ENCODE measurements at regions not wholly inside any gene's neighbourhood (a gene's known extent, or its start where the extent isn't known, plus 50 kb on each side); places are given as distances from the start of the nearest gene placed in this dataset.
"Not testable (repeated sequence)": the region's sequence is repeated elsewhere in the genome, so short reads cannot be mapped to it uniquely, and the experiment has no call there.

GRCh38 chr2:34179511-34179910 lies 580.4 kb upstream of the FAM98A start:
- no peak for DNase-seq (ENCODE audit: low read depth)

GRCh38 chr2:34178482-34178881 lies 579.4 kb upstream of the FAM98A start:
- DNase-seq (ENCODE audit: low read depth) = no peak

- no peak for DNase-seq (ENCODE audit: low read depth)
Measured at GRCh38 chr2:34176693-34177092, 577.6 kb upstream of the FAM98A start.

GRCh38 chr2:34174506-34174905 lies 575.4 kb upstream of the FAM98A start:
- DNase-seq (ENCODE audit: low read depth) = no peak

GRCh38 chr2:34162231-34162630 lies 563.1 kb upstream of the FAM98A start:
- DNase-seq (ENCODE audit: low read depth) = no peak

GRCh38 chr2:34161549-34161948 lies 562.5 kb upstream of the FAM98A start:
- DNase-seq (ENCODE audit: low read depth) = no peak

- DNase-seq (ENCODE audit: low read depth) = no peak
Measured at GRCh38 chr2:34159901-34160300, 560.8 kb upstream of the FAM98A start.

GRCh38 chr2:34153484-34153883 lies 554.4 kb upstream of the FAM98A start:
- DNase-seq (ENCODE audit: low read depth) = no peak

GRCh38 chr2:34147780-34148179 lies 548.7 kb upstream of the FAM98A start:
- DNase-seq (ENCODE audit: low read depth) = no peak

GRCh38 chr2:34143149-34143548 lies 544.0 kb upstream of the FAM98A start:
- DNase-seq (ENCODE audit: low read depth) = no peak

GRCh38 chr2:34142531-34143008 lies 543.5 kb upstream of the FAM98A start:
- not testable (repeated sequence) for DNase-seq (ENCODE audit: low read depth)

- not testable (repeated sequence) for DNase-seq (ENCODE audit: low read depth)
Measured at GRCh38 chr2:34133065-34133464, 534.0 kb upstream of the FAM98A start.

- no peak for DNase-seq (ENCODE audit: low read depth)
Measured at GRCh38 chr2:34126279-34126678, 527.2 kb upstream of the FAM98A start.

- no peak for DNase-seq (ENCODE audit: low read depth)
Measured at GRCh38 chr2:34123996-34124785, 525.1 kb upstream of the FAM98A start.

- DNase-seq (ENCODE audit: low read depth) = no peak
Measured at GRCh38 chr2:34121076-34121475, 522.0 kb upstream of the FAM98A start.

GRCh38 chr2:34115076-34115475 lies 516.0 kb upstream of the FAM98A start:
- DNase-seq (ENCODE audit: low read depth) = no peak

GRCh38 chr2:34112161-34112560 lies 513.1 kb upstream of the FAM98A start:
- no peak for DNase-seq (ENCODE audit: low read depth)

GRCh38 chr2:34110392-34110791 lies 511.3 kb upstream of the FAM98A start:
- DNase-seq (ENCODE audit: low read depth) = no peak

GRCh38 chr2:34107811-34108210 lies 508.7 kb upstream of the FAM98A start:
- no peak for DNase-seq (ENCODE audit: low read depth)

GRCh38 chr2:34105006-34105767 lies 506.1 kb upstream of the FAM98A start:
- DNase-seq (ENCODE audit: low read depth) = no peak

GRCh38 chr2:34104601-34105000 lies 505.5 kb upstream of the FAM98A start:
- DNase-seq (ENCODE audit: low read depth) = no peak

- no peak for DNase-seq (ENCODE audit: low read depth)
Measured at GRCh38 chr2:34103437-34103836, 504.3 kb upstream of the FAM98A start.

- DNase-seq (ENCODE audit: low read depth) = no peak
Measured at GRCh38 chr2:34102339-34102738, 503.2 kb upstream of the FAM98A start.

All from GM04504 (cell line).